ENCODE measurements at regions not wholly inside any gene's neighbourhood (a gene's known extent, or its start where the extent isn't known, plus 50 kb on each side); places are given as distances from the start of the nearest gene placed in this dataset.
"Not testable (repeated sequence)": the region's sequence is repeated elsewhere in the genome, so short reads cannot be mapped to it uniquely, and the experiment has no call there.

DNA sequence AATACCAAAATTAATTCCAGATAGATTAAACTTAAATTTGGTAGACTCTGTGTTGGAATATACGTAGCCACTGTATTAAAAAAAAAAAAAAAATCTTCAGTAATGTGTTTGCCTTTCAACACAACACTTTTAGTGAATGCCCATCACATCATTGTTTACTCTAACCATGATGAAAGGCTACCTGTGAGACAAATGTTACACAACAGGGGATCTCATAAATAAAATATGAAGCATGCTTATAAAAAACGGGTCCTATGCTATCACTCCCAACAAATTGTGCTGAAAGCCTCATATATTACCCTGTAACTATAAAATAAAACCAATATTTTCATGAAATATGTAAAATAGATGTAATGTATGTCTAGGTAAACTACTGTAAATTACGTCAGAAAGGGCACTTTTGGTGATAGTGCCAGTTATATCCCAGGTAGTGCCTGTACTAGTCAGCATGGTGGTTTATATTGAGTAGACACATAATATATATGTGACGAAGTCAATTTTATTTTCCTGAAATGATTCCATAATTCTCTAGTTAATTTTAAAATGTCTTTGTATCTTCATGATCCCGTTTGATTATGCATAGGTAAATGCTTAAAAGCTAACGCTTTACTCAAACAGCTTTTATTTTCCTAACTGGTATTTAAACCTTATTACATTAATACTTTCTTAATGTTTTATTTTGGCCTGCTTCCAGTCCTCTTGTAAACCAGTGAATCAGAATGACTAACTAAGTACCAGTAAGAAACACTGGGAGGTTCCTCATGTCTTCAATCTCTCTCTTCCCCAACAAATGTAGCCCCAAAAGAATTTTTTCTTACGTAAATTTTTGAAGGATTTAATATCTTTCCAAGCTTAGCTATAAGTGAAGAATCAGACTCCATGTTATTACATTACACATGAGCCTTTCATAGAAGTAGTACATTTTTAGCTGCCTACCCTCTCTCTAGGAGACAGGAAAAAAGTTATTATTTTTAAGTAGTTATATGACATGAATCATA is 420.3 kb downstream of the GABRG2 start:
- no peak for DNase-seq

DNA sequence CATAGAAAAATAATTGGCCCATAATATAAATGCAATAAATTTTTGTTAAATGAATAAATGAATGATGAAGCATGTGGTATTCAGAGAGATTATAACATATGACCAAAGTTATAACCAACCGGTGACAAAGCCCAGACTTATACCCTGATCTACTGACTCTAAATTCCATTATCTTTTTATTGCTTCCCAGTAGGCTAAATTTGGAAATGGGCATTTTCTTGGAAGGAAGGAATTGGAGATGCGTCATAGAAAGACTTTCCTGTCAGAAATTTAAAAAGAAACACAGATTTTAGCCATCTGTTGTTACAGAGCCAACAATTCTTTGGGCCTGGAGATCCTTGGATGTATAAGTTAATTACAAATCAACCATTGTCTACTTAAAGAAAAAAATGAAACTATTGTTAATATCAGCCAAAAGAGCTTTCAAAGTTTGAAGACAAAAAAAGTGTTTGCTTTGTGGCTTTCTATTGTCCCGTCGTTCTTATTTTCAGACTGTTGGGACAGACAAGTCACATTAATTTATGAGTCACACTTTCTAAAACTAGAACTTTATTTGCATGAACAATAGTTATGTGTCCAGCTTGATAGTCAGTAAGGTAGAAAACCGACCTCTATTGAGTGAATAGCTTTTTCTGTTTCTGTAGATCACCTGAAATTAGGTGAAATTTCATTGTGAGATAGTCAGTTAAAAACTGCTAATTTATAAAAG is 428.7 kb downstream of the GABRG2 start:
- no peak for DNase-seq

- DNase-seq, result no peak
Measured at GRCh38 chr5:162497455-162497854, 429.9 kb downstream of the GABRG2 start.

DNA sequence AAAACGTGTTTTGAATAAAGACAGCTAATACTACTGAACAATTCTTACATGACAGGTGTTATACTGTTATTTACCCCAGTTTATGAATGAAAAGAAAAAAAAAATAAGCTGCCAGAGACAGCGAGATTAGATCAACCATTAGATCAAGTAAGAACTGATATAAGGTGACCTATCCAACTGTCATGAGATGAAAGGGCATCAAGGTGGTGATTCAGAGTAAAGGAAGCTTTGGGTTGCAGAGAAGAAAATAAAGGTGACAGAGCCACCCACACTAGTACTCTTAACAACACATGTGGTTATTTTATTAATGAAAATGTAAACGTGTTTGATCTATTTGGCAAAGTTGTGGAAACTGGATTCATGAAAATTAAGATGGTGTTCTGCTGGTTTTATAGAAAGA is 435.2 kb downstream of the GABRG2 start:
- no peak for DNase-seq

- DNase-seq, result no peak
Measured at GRCh38 chr5:162503796-162504195, 436.2 kb downstream of the GABRG2 start.

DNA sequence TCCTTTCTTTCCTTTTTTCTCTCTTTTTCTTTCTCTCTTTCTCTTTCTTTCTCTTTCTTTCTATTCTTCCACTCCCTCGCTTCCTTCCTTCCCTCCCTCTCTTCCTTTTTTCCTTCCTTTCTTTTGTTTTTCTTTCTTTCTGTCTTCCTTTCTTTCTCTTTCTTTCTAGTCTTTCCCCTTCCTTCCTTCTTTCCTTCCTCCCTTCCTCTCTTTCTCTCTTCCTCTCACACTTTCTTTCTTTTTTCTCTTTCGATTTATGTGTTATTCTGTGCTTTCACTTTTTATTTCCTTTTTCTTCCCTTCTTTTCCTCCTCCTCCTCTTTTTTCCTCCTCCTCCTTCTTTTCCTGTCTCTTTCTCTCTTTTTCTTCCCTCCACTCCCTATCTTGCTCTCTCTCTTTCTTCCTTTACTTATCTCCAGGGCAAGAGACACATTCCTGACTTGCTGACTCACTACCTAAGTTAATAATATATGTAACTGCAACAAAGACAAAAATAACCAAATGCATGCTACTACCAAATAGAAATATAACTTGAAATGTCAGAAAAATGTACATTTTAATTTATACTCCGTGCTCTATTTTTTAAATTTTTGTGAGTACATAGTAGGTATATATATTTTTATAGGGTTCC is 445.5 kb downstream of the GABRG2 start:
- no peak for DNase-seq

- no peak for DNase-seq
Measured at GRCh38 chr5:162514116-162514515, 446.5 kb downstream of the GABRG2 start.

DNA sequence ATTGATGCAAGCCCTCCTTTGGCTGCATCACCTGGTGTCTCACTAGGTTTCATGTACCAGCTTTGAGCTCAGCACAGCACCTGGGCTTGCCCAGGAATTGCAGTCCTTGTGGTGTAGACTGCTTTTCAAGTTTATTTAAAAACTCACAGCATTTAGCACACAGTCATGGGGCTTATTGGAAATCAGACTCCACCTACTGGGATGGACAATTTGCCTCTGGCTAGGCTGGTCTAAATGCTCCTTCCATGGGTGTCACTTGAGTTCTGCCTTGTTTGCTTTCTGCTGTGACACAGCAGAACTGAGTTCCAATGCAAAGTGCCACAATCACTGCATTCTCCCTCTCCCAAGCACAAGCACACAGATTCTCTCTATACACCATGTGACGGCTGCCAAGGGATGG is 453.3 kb downstream of the GABRG2 start:
- DNase-seq, result no peak

- no peak for DNase-seq
Measured at GRCh38 chr5:162529209-162529608, 461.6 kb downstream of the GABRG2 start.

DNA sequence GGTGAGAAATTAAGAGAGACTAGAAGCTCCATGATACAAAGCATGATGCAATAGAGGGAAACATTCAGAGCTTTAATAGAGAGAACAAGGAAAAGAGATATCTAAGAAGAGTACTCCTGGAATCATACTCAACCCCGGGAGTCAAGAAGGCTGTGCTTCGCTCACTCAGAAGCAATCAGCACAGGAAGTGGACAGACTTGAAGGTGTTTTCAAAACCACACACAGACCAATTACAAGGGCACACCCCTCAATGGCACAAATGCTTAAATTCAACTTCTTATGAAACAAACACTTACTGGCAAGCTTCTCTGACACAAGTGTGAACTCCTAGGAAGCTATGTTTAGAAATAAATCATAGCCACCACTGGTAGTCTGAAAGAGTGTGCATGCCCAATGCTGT is 462.3 kb downstream of the GABRG2 start:
- DNase-seq, result no peak

- no peak for DNase-seq
Measured at GRCh38 chr5:162543437-162543836, 475.9 kb downstream of the GABRG2 start.

- DNase-seq, result no peak
Measured at GRCh38 chr5:162544905-162545304, 477.3 kb downstream of the GABRG2 start.

DNA sequence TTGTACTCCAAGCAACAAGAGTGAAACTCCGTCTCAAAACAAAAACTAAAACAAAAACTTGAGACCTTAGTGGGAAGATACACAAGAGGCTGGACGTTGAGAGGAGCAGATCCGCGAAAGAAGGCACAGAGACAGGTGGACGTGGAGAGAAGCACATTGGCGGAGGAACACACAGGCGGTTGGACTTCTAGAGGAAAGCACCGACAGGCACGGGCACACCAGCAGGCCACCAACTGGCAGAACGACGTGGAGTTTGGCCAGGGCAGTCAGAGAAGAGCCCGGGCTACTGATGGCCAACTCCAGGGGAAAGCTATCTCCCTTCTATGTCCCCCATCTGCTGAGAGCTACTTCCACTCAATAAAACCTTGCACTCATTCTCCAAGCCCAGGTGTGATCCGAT is 482.7 kb downstream of the GABRG2 start:
- no peak for DNase-seq

GRCh38 chr5:162558120-162558519 is 490.5 kb downstream of the GABRG2 start:
- DNase-seq, result no peak

- DNase-seq, result no peak
Measured at GRCh38 chr5:162567644-162568043, 500.1 kb downstream of the GABRG2 start.

DNA sequence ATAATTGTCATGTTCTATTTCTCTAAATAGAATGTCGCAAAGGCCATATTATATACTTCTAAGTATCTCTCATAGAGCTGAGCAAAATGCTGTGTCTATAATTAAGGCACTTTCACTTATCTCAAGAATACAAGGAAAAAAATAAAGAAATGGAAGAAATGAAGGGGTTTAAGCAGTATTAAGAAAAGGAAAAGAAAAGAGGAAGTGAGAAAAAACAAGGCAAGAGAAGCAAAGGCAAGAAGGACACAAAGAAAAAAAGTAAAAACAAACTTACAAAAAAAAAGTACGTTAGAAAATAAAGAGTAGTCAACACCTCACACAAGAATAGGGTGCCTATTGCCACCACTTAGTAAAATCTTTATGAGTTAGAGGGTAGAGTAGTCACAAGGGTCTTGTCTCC is 506.2 kb downstream of the GABRG2 start:
- no peak for DNase-seq

GRCh38 chr5:162591724-162592123 is 524.2 kb downstream of the GABRG2 start:
- DNase-seq, result no peak

- no peak for DNase-seq
Measured at GRCh38 chr5:162593881-162594280, 526.3 kb downstream of the GABRG2 start.

GRCh38 chr5:162603443-162604070 is 536.0 kb downstream of the GABRG2 start:
- DNase-seq, result no peak

GRCh38 chr5:162607879-162608278 is 540.3 kb downstream of the GABRG2 start:
- DNase-seq, result no peak

DNA sequence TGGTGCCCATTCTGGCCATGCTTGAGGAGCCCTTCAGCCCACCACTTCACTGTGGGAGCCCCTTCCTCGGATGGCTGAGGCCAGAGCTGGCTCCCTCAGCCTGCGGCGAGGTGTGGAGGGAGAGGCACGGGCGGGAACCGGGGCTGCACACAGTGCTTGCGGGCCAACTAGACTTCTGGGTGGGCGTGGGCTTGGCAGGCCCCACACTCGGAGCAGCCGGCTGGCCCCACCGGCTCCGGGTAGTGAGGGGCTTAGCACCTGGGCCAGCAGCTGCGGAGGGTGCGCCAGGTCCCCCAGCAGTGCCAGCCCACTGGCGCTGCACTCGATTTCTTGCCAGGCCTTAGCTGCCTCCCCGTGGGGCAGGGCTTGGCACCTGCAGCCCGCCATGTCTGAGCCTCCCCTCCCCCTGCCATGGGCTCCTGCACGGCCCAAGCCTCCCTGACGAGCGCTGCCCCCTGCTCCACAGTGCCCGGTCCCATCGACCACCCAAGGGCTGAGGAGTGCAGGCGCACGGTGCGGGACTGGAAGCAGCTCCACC is 554.2 kb downstream of the GABRG2 start:
- not testable (repeated sequence) for DNase-seq

DNA sequence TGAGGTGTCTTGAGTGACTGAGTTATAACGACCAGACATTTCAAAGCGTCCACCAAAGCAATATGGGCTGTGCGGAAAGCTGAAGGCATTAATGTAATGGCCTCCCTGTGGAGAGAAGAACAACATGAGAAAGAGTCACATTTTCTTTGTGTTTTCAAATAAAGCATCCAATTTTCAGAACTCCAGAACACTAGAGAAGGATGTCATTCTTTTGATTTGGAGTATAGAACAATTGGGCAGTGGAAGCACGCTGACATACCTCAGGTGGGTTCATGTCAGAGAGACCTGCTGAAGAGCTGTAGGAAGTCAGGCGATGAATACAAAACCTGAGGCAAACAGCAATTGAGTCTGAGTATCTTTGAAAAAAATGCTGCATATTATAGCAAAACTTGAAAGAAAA is 556.5 kb downstream of the GABRG2 start:
- DNase-seq, result no peak

- DNase-seq, result no peak
Measured at GRCh38 chr5:162637481-162637880, 569.9 kb downstream of the GABRG2 start.
